Sigmoid colon (tissue), 4 donors: ENCODE measurements at regions not wholly inside any gene's neighbourhood (a gene's known extent, or its start where the extent isn't known, plus 50 kb on each side); places are given as distances from the start of the nearest gene placed in this dataset.

Source experiments
- POLR2A ChIP-seq, 2 donors: fragments of 450-650 bp; IDR thresholded peaks; one replicate each; pipeline ENCODE4 v1.6.1; 2016; ENCODE audit warnings: antibody characterized with exemption in 2 of 2, mild to moderate bottlenecking in 2 of 2, moderate library complexity in 2 of 2
- POLR2AphosphoS5 ChIP-seq, 4 donors: sonication (generic); formaldehyde crosslinking; IDR thresholded peaks; one replicate each; pipeline ENCODE4 v1.6.1; 2017; ENCODE audit warnings: antibody characterized with exemption in 4 of 4
- TF ChIP-seq, protein P1 (sequence below), 4 experiments: fragments of 450-650 bp in 3 of 4; fragments of 200-600 bp in 1 of 4; IDR thresholded peaks; one replicate each; pipeline ENCODE4 v1.5.1; 2016 to 2019; ENCODE audit warnings: antibody characterized with exemption in 4 of 4, mild to moderate bottlenecking in 3 of 4, moderate library complexity in 2 of 4

DNA sequence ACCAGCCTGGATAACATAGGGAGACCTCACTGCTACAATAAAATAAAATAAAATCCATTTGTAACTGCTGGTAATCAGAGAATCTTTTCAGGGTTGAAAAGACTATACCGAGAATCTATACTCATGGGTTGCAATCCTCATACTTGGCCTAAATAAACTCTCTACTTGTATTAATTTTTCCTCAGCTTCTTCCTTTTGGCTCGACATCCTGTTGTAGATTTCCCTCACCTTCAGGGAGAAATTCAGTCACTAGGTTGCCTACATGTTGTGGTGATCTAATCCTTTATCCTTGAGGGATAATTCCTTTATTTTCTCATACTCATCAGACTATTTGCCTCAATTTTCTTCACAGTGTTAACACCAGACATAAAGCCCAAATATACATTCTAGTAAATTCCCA, 1093.4 kb downstream of the SORCS3 start:
- TF ChIP-seq POLR2AphosphoS5 (IDR thresholded peaks at IDR 0.05) (no peak), POLR2A (IDR thresholded peaks at IDR 0.05) (no peak)
- TF ChIP-seq, protein P1, sequence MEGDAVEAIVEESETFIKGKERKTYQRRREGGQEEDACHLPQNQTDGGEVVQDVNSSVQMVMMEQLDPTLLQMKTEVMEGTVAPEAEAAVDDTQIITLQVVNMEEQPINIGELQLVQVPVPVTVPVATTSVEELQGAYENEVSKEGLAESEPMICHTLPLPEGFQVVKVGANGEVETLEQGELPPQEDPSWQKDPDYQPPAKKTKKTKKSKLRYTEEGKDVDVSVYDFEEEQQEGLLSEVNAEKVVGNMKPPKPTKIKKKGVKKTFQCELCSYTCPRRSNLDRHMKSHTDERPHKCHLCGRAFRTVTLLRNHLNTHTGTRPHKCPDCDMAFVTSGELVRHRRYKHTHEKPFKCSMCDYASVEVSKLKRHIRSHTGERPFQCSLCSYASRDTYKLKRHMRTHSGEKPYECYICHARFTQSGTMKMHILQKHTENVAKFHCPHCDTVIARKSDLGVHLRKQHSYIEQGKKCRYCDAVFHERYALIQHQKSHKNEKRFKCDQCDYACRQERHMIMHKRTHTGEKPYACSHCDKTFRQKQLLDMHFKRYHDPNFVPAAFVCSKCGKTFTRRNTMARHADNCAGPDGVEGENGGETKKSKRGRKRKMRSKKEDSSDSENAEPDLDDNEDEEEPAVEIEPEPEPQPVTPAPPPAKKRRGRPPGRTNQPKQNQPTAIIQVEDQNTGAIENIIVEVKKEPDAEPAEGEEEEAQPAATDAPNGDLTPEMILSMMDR (IDR thresholded peaks at IDR 0.05) = no peak
